H1 (cell line): ENCODE measurements at regions not wholly inside any gene's neighbourhood (a gene's known extent, or its start where the extent isn't known, plus 50 kb on each side); places are given as distances from the start of the nearest gene placed in this dataset.

Experiments
- ATF3 ChIP-seq: IDR thresholded peaks from 2 replicates; pipeline ENCODE4 v1.6.1; 2011; ENCODE audit warnings: low read depth, mild to moderate bottlenecking, low read length; ENCODE audit not compliant: insufficient read depth
- SRF ChIP-seq: IDR thresholded peaks from 2 replicates; pipeline ENCODE4 v1.6.1; 2011; ENCODE audit warnings: mild to moderate bottlenecking, low read depth, low read length, moderate library complexity
- YY1 ChIP-seq: IDR thresholded peaks from 2 replicates; pipeline ENCODE4 v1.6.1; 2011; ENCODE audit warnings: low read depth, mild to moderate bottlenecking, low read length

- TF ChIP-seq YY1 = no peak
- no peak for TF ChIP-seq SRF
- no peak for TF ChIP-seq ATF3
These were observed 158.2 kb upstream of the MCHR2 start (continued) for GRCh38 chr6:100152201-100152600.
